ENCODE measurements at regions not wholly inside any gene's neighbourhood (a gene's known extent, or its start where the extent isn't known, plus 50 kb on each side); places are given as distances from the start of the nearest gene placed in this dataset.

DNA sequence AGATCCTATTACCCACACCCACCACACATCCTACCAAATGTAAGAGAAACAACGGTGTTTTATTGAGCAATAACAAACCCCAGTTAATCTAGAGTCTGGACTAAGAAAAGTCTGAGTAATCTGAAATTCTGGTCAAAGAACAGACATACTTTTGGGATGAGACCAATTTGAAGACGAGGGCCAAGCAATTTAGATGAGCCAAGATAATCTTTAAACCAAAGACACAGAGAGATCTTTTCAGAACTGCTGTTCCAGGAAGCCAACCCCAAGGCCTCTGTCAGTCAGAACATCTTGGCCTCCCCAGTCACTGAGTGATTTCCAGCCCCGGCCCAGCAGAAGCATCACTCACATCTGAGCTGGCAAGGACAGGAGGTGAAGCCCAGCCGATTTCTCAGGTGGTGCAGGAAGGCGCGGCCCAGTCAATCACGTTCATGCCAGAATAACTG lies 118.5 kb upstream of the SYNDIG1 start:
- Histone ChIP-seq H3K9me3 (ENCODE audit: control insufficient read depth in 5 of 5, low read length in 5 of 5) (no peaks in the 10 kb centered on the region), H3K27me3 (ENCODE audit: control insufficient read depth in 5 of 5, insufficient read depth in 4 of 5, low read length in 5 of 5) (no peaks in the 10 kb centered on the region), H3K4me1 (ENCODE audit: control insufficient read depth in 5 of 5, insufficient read depth in 5 of 5, low read length in 5 of 5) (no peaks in the 10 kb centered on the region), H3K4me3 (ENCODE audit: low read depth in 1 of 5, low read length in 5 of 5) (no peak overlapping the region), H3K27ac (ENCODE audit: low read depth, low read length) (no peak overlapping the region), H3K9ac (ENCODE audit: low read length in 5 of 5) (no peak overlapping the region), H3K36me3 (ENCODE audit: control insufficient read depth in 5 of 5, insufficient read depth in 5 of 5, low read length in 5 of 5) (no peaks in the 10 kb centered on the region)

- Histone ChIP-seq H3K9ac (ENCODE audit: low read length in 5 of 5) (no peak overlapping the region), H3K36me3 (ENCODE audit: control insufficient read depth in 5 of 5, insufficient read depth in 5 of 5, low read length in 5 of 5) (no peaks in the 10 kb centered on the region), H3K9me3 (ENCODE audit: control insufficient read depth in 5 of 5, low read length in 5 of 5) (no peaks in the 10 kb centered on the region), H3K27me3 (ENCODE audit: control insufficient read depth in 5 of 5, insufficient read depth in 4 of 5, low read length in 5 of 5) (peaks cover 0 to 3% (median 0%) of the 10 kb centered on the region in 5 donors), H3K4me1 (ENCODE audit: control insufficient read depth in 5 of 5, insufficient read depth in 5 of 5, low read length in 5 of 5) (no peaks in the 10 kb centered on the region), H3K4me3 (ENCODE audit: low read depth in 1 of 5, low read length in 5 of 5) (no peak overlapping the region), H3K27ac (ENCODE audit: low read depth, low read length) (no peak overlapping the region)
Observed at GRCh38 chr20:24341781-24342180, 127.6 kb upstream of the SYNDIG1 start.

DNA sequence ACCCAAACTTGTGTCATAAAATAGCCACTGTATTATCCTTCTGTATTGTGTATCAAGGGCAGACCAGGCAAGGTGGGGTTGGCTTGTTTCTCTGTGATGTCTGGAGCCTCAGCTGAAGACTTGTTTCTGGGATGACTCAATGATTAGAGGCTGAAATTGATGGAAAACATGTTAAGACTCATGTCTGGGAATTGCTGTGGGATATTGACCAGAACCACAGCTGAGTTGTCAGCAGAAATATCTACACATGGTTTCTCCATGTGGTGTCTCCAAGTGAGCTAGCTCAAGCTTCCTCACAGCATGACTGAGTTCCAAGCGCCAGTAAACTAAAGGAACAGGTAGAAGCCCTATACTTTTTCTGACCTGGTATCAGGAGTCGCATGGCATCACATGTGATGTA lies 128.5 kb upstream of the SYNDIG1 start:
- H3K4me3 ChIP-seq (ENCODE audit: low read depth in 1 of 5, low read length in 5 of 5): no peak overlapping the region
- H3K9ac ChIP-seq (ENCODE audit: low read length in 5 of 5): no peak overlapping the region
- H3K36me3 ChIP-seq (ENCODE audit: control insufficient read depth in 5 of 5, insufficient read depth in 5 of 5, low read length in 5 of 5): no peaks in the 10 kb centered on the region
- H3K27me3 ChIP-seq (ENCODE audit: control insufficient read depth in 5 of 5, insufficient read depth in 4 of 5, low read length in 5 of 5): peaks cover 0 to 3% (median 0%) of the 10 kb centered on the region in 5 donors
- no peaks in the 10 kb centered on the region for H3K9me3 ChIP-seq (ENCODE audit: control insufficient read depth in 5 of 5, low read length in 5 of 5)
- no peak overlapping the region for H3K27ac ChIP-seq (ENCODE audit: low read depth, low read length)
- H3K4me1 ChIP-seq (ENCODE audit: control insufficient read depth in 5 of 5, insufficient read depth in 5 of 5, low read length in 5 of 5): no peaks in the 10 kb centered on the region

GRCh38 chr20:24339210-24339641 lies 130.2 kb upstream of the SYNDIG1 start:
- Histone ChIP-seq H3K4me1 (ENCODE audit: control insufficient read depth in 5 of 5, insufficient read depth in 5 of 5, low read length in 5 of 5) (no peaks in the 10 kb centered on the region), H3K9ac (ENCODE audit: low read length in 5 of 5) (no peak overlapping the region), H3K27me3 (ENCODE audit: control insufficient read depth in 5 of 5, insufficient read depth in 4 of 5, low read length in 5 of 5) (peaks cover 0 to 3% (median 0%) of the 10 kb centered on the region in 5 donors), H3K4me3 (ENCODE audit: low read depth in 1 of 5, low read length in 5 of 5) (no peak overlapping the region), H3K36me3 (ENCODE audit: control insufficient read depth in 5 of 5, insufficient read depth in 5 of 5, low read length in 5 of 5) (no peaks in the 10 kb centered on the region), H3K9me3 (ENCODE audit: control insufficient read depth in 5 of 5, low read length in 5 of 5) (no peaks in the 10 kb centered on the region), H3K27ac (ENCODE audit: low read depth, low read length) (no peak overlapping the region)

DNA sequence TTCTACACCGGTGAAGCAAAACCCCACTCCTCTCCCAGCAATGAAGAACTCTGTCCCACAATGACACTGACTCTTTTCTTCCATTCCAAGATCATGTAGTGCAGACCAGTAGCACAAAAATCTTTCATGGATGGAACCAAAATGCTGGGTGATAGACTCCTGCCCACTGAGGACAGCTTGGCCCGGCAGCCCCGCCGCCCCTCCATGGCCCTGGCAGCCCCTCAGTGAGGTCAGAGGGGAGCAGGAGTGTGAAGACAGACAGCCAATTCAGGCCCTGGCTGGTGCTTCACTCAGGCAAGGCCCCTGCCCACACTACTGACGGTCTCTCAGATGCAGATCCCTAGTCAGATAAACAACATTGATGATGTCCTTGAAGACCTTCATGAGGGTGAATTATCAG lies 131.9 kb upstream of the SYNDIG1 start:
- Histone ChIP-seq H3K27ac (ENCODE audit: low read depth, low read length) (no peak overlapping the region), H3K27me3 (ENCODE audit: control insufficient read depth in 5 of 5, insufficient read depth in 4 of 5, low read length in 5 of 5) (peaks cover 0 to 3% (median 0%) of the 10 kb centered on the region in 5 donors), H3K4me1 (ENCODE audit: control insufficient read depth in 5 of 5, insufficient read depth in 5 of 5, low read length in 5 of 5) (no peaks in the 10 kb centered on the region), H3K4me3 (ENCODE audit: low read depth in 1 of 5, low read length in 5 of 5) (no peak overlapping the region), H3K9ac (ENCODE audit: low read length in 5 of 5) (no peak overlapping the region), H3K36me3 (ENCODE audit: control insufficient read depth in 5 of 5, insufficient read depth in 5 of 5, low read length in 5 of 5) (no peaks in the 10 kb centered on the region), H3K9me3 (ENCODE audit: control insufficient read depth in 5 of 5, low read length in 5 of 5) (no peaks in the 10 kb centered on the region)

DNA sequence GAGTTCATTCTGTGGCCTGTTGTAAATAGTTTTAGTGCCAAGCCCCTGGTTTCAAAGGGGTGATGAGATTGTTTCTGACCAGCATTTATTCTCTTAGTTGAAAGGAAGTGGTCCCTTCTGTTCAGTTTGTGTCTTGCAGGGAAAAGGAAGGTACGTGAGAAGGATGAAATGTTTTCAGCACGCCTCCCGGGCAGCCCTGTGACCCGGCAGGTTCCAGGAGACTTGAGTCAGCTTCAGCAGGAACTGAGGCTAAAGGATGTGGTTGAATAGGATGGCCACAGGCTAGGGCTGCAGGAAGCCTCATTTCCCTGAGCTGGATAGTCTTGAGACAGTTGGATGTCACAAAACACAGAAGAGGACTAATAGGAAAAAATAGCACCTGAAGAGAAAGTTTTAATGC lies 132.4 kb upstream of the SYNDIG1 start:
- H3K36me3 ChIP-seq (ENCODE audit: control insufficient read depth in 5 of 5, insufficient read depth in 5 of 5, low read length in 5 of 5): no peaks in the 10 kb centered on the region
- no peaks in the 10 kb centered on the region for H3K4me1 ChIP-seq (ENCODE audit: control insufficient read depth in 5 of 5, insufficient read depth in 5 of 5, low read length in 5 of 5)
- peaks cover 0 to 3% (median 0%) of the 10 kb centered on the region in 5 donors for H3K27me3 ChIP-seq (ENCODE audit: control insufficient read depth in 5 of 5, insufficient read depth in 4 of 5, low read length in 5 of 5)
- no peak overlapping the region for H3K9ac ChIP-seq (ENCODE audit: low read length in 5 of 5)
- H3K9me3 ChIP-seq (ENCODE audit: control insufficient read depth in 5 of 5, low read length in 5 of 5): no peaks in the 10 kb centered on the region
- H3K27ac ChIP-seq (ENCODE audit: low read depth, low read length): no peak overlapping the region
- H3K4me3 ChIP-seq (ENCODE audit: low read depth in 1 of 5, low read length in 5 of 5): no peak overlapping the region

DNA sequence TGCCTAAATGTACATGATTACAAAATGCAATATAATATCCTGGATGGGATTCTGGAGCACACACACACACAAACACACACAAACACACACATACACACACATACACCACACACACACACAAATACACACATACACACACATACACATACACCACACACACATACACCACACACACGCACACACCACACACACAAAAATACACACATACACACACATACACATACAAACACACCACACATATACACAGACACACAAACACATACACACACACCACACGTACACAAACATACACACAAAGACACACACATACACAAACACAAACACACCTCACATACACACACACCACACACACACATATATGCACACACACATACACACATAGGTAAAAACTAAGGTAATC lies 134.6 kb upstream of the SYNDIG1 start:
- Histone ChIP-seq H3K9me3 (ENCODE audit: control insufficient read depth in 5 of 5, low read length in 5 of 5) (no peaks in the 10 kb centered on the region), H3K9ac (ENCODE audit: low read length in 5 of 5) (no peak overlapping the region), H3K36me3 (ENCODE audit: control insufficient read depth in 5 of 5, insufficient read depth in 5 of 5, low read length in 5 of 5) (no peaks in the 10 kb centered on the region), H3K4me3 (ENCODE audit: low read depth in 1 of 5, low read length in 5 of 5) (no peak overlapping the region), H3K4me1 (ENCODE audit: control insufficient read depth in 5 of 5, insufficient read depth in 5 of 5, low read length in 5 of 5) (no peaks in the 10 kb centered on the region), H3K27ac (ENCODE audit: low read depth, low read length) (no peak overlapping the region), H3K27me3 (ENCODE audit: control insufficient read depth in 5 of 5, insufficient read depth in 4 of 5, low read length in 5 of 5) (no peaks in the 10 kb centered on the region)

- Histone ChIP-seq H3K9me3 (ENCODE audit: control insufficient read depth in 5 of 5, low read length in 5 of 5) (no peaks in the 10 kb centered on the region), H3K4me3 (ENCODE audit: low read depth in 1 of 5, low read length in 5 of 5) (no peak overlapping the region), H3K4me1 (ENCODE audit: control insufficient read depth in 5 of 5, insufficient read depth in 5 of 5, low read length in 5 of 5) (no peaks in the 10 kb centered on the region), H3K27me3 (ENCODE audit: control insufficient read depth in 5 of 5, insufficient read depth in 4 of 5, low read length in 5 of 5) (peaks cover 0 to 3% (median 0%) of the 10 kb centered on the region in 5 donors), H3K9ac (ENCODE audit: low read length in 5 of 5) (no peak overlapping the region), H3K36me3 (ENCODE audit: control insufficient read depth in 5 of 5, insufficient read depth in 5 of 5, low read length in 5 of 5) (no peaks in the 10 kb centered on the region), H3K27ac (ENCODE audit: low read depth, low read length) (no peak overlapping the region)
Observed at GRCh38 chr20:24332956-24333355, 136.5 kb upstream of the SYNDIG1 start.

GRCh38 chr20:24331939-24332338 lies 137.5 kb upstream of the SYNDIG1 start:
- no peaks in the 10 kb centered on the region for H3K4me1 ChIP-seq (ENCODE audit: control insufficient read depth in 5 of 5, insufficient read depth in 5 of 5, low read length in 5 of 5)
- no peaks in the 10 kb centered on the region for H3K36me3 ChIP-seq (ENCODE audit: control insufficient read depth in 5 of 5, insufficient read depth in 5 of 5, low read length in 5 of 5)
- no peak overlapping the region for H3K4me3 ChIP-seq (ENCODE audit: low read depth in 1 of 5, low read length in 5 of 5)
- H3K9me3 ChIP-seq (ENCODE audit: control insufficient read depth in 5 of 5, low read length in 5 of 5): no peaks in the 10 kb centered on the region
- peaks cover 0 to 3% (median 0%) of the 10 kb centered on the region in 5 donors for H3K27me3 ChIP-seq (ENCODE audit: control insufficient read depth in 5 of 5, insufficient read depth in 4 of 5, low read length in 5 of 5)
- no peak overlapping the region for H3K9ac ChIP-seq (ENCODE audit: low read length in 5 of 5)
- no peak overlapping the region for H3K27ac ChIP-seq (ENCODE audit: low read depth, low read length)

DNA sequence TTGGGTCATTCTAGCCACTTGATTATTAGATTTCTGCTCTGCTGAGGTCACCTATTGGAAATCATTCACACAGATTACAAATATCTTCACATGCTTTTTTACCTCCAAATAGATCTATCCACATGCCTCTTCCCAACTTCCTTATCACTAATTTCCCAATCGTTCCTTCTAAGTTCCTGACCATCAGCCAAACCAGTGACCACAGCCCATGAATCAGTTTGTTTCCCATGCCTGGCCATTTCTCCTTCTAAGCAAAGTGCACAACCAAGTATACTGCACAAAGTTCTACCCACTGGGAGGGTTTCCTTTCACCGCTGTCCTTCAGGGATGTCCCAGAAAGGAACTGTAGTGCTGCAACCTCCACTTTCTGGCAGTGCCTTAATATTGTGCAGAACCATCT lies 140.5 kb upstream of the SYNDIG1 start:
- peaks cover 0 to 3% (median 0%) of the 10 kb centered on the region in 5 donors for H3K27me3 ChIP-seq (ENCODE audit: control insufficient read depth in 5 of 5, insufficient read depth in 4 of 5, low read length in 5 of 5)
- H3K4me1 ChIP-seq (ENCODE audit: control insufficient read depth in 5 of 5, insufficient read depth in 5 of 5, low read length in 5 of 5): no peaks in the 10 kb centered on the region
- no peaks in the 10 kb centered on the region for H3K36me3 ChIP-seq (ENCODE audit: control insufficient read depth in 5 of 5, insufficient read depth in 5 of 5, low read length in 5 of 5)
- no peak overlapping the region for H3K4me3 ChIP-seq (ENCODE audit: low read depth in 1 of 5, low read length in 5 of 5)
- no peak overlapping the region for H3K9ac ChIP-seq (ENCODE audit: low read length in 5 of 5)
- no peak overlapping the region for H3K27ac ChIP-seq (ENCODE audit: low read depth, low read length)
- no peaks in the 10 kb centered on the region for H3K9me3 ChIP-seq (ENCODE audit: control insufficient read depth in 5 of 5, low read length in 5 of 5)

- Histone ChIP-seq H3K4me3 (ENCODE audit: low read depth in 1 of 5, low read length in 5 of 5) (no peak overlapping the region), H3K9me3 (ENCODE audit: control insufficient read depth in 5 of 5, low read length in 5 of 5) (no peaks in the 10 kb centered on the region), H3K27ac (ENCODE audit: low read depth, low read length) (no peak overlapping the region), H3K9ac (ENCODE audit: low read length in 5 of 5) (no peak overlapping the region), H3K27me3 (ENCODE audit: control insufficient read depth in 5 of 5, insufficient read depth in 4 of 5, low read length in 5 of 5) (peaks cover 3 to 6% (median 4%) of the 10 kb centered on the region in 5 donors), H3K36me3 (ENCODE audit: control insufficient read depth in 5 of 5, insufficient read depth in 5 of 5, low read length in 5 of 5) (no peaks in the 10 kb centered on the region), H3K4me1 (ENCODE audit: control insufficient read depth in 5 of 5, insufficient read depth in 5 of 5, low read length in 5 of 5) (no peaks in the 10 kb centered on the region)
Observed at GRCh38 chr20:24321973-24322372, 147.5 kb upstream of the SYNDIG1 start.
